GM21447 (cell line): ENCODE measurements at regions not wholly inside any gene's neighbourhood (a gene's known extent, or its start where the extent isn't known, plus 50 kb on each side); places are given as distances from the start of the nearest gene placed in this dataset.
"Not testable (repeated sequence)": the region's sequence is repeated elsewhere in the genome, so short reads cannot be mapped to it uniquely, and the experiment has no call there.

Source experiments
- ATAC-seq: cut with Tn5 transposase; IDR thresholded peaks from one replicate; pipeline ENCODE4 v1.9.1; 2021; ENCODE audit not compliant: unreplicated experiment

DNA sequence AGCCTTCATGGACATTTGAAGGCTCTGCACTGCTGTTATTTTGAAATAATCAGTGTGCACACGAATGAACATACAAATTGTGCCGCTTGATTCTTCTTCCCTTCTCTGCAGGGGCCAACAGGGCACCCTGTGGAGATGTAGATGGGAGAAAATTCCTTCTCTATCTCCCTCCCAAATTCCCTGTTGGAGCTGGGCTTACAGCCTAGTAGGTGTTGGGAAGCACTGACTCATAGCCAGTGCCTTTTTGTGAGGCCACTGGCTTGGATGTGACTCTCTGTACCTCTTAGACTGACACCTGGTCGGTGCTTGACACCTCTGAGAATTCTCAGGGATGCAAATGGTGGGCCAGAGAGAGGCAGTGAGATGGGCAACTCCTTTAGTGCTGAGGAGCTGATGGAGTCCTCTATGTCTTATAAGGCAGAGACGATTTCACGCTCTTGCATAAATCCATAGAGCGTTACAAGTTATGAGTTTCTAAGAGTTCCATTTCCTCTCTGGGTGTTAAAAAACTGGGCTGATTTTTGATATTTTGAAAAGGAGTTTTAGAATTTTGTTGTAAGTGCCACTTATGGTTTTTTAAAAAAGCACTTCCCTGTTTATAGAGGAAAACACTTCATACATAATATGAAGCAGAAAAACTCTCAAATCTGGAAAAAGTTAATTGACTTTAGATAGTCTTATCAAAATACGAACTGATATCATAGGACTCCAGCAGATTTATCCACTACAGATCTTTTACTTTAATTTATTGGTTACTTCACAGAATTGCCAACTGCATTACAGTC, 89.8 kb upstream of the MAP3K7 start:
- no peak for ATAC-seq

DNA sequence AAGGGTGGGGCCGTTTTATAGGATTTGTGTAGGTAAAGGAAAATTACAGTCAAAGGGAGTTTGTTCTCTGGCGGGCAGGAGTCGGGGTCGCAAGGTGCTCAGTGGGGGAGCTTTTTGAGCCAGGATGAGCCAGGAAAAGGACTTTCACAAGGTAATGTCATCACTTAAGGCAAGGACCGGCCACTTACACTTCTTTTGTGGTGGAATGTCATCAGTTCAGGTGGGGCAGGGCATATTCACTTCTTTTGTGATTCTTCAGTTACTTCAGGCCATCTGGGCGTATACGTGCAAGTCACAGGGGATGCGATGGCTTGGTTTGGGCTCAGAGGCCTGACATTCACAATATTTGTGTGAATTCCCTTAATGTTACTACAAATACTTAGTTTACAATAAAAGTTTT, 88.2 kb upstream of the MAP3K7 start:
- ATAC-seq, result not testable (repeated sequence)

DNA sequence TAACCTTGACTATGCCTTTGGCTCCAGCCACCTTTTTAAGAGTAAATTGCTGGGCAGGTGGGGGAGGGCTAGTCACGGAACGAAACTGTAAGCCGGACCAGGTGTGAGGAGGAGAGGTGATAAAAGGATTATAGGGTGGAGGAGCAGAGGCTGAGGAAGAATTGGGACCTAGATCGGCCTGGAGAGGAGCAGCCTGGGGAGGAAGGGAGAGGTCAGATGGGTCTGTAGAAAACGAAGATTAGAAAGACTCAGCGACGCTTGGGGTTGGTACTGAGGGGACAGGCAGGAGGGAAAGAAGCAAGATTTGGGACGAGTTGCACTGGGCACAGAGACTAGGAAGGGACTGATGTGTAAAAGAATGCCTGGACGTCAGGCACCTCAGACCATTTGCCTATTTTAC, 87.2 kb upstream of the MAP3K7 start:
- ATAC-seq, result not testable (repeated sequence)

DNA sequence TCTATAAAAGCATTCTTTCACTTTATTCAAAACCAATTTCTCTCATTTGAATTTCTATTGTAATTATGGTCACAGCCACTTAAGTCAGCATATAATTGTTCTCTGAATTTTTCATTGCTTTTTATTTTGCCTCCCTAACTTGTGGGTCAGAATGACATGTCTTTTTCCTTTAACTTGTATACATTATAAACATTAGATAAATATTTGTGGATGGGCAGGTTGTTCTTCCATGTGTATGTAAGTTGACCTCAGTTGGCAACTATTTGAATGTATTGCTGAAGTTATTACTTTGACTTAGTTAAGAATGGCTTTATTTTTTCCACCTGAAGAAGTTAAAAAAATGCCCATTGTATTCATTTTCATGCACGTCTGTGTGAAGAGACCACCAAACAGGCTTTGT, 83.0 kb upstream of the MAP3K7 start:
- no peak for ATAC-seq

DNA sequence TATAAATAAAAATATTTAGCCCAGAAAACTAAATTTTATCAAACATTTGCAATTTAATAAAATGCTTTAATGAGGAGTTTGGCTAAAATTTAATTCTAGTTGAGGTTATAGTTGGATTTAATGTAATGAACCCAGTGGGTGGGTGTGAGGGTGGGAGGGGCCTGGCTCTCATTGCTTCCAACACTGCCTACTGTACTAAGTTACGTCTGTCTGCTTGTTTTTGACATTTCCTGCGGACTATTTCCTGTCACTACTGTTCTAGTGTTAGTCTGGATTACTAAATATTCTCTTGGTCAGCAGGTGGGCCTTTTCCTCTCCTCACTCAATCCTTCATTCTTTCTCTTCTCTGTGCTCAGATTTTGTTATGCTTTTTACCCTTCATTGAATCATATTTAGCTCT, 82.5 kb upstream of the MAP3K7 start:
- no peak for ATAC-seq

DNA sequence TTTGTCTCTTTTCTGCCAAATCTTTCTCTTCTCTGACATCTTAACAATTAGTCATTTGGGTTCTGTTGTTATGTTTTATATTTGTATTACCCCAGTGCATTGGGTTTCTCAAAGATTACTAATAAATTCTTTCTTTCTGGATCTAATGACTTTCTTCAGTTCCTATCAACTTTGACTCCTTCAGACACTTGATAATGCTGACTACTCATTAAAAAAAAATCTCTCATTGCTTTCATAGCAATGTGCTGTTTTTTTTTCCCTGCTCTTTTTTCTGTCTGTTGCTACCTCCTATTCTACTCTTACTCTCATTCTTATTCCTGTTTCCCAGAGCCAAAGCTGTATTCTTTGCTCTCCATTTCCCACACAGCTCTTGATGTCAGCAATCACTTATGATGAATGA, 81.3 kb upstream of the MAP3K7 start:
- no peak for ATAC-seq

DNA sequence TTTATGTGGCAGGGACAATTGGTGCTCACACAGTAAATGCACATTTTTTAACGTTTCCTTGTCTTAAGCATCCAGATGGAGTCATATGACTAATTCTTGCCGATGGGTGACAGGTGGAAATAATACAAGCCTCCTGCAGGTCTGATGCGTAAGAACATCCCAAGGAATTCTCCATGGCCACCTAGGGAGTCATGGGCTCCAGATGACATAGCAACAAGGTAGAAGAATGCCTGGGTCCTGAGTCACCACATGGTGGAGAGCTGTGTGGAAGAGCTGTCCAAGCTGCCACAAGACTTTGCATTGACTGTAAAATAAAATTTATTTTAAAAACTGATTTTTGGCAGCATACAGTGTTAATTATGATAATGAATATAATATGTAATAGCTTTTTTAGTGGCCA, 77.0 kb upstream of the MAP3K7 start:
- ATAC-seq, result no peak

DNA sequence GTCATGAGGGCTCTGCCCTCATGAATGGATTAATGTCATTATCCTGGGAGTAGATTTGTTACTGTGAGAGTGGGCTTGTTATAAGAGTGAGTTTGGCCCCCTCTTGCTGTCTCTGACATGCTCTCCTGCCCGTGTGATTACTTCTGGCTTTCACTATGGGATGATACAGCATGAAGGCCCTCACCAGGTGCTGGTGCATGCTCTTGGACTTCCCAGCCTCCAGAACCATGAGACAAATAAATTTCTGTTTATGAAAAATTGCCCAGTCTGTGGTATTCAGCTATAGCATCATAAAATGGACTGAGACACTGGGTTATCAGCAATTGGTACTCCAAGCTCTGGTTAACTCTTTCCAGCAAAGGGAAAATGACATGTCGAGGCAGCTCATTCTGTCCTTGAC, 76.2 kb upstream of the MAP3K7 start:
- ATAC-seq, result no peak

DNA sequence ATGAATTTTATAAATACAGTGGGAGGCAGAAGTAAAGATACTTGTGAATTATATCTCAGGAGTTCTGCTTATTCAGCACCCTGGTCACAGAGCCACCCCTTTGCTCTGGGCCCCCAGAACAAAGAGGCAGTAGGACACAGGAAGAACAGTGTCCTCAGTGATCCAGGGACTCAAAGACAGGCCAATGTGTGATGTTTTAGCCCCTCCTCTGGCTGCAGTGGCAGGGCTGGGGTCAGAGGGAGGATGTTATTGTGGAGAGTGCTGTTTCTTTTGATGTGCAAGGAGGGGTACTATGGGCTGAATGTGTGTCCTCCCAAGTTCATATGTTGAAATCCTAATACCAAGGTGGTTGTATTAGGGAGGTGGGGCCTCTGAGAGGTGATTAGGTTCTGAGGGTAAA, 74.1 kb upstream of the MAP3K7 start:
- no peak for ATAC-seq

DNA sequence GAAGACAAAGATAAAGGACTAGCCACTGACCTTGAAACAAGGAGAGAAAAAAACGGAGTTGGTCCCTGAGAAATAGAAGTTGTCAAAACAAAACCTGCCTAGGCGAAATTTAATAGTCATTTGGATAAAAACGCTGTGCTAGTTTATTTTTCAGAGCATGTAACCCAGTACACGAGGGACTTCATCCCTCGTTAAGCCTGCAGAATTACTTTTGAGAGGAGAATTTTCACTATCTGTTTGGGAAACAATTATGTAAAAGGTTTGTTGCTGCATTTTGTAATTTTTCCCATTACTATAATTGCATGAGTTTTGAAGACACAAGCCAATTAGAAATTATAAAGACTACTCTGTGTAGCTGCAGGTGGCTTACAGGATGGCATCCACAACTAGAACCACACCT, 71.6 kb upstream of the MAP3K7 start:
- no peak for ATAC-seq

DNA sequence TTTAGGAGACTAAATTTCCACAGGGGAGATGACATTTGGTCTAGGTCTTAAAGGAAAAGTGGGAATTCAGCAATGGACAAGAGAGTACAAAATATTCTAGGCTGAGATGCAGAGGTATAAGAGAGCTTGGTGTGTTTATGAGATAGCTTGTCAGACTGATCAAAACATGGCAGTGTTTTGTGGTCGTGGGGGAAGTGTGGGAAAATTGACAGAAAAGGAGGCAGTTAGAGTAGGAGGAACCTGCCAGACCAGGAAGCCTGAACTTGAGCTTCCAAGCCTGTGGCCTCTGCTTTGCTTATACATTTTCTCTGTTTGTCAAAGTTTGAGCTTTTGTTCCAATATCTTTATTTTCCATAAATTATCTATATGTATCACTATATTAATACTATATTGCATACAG, 69.5 kb upstream of the MAP3K7 start:
- ATAC-seq, result no peak

DNA sequence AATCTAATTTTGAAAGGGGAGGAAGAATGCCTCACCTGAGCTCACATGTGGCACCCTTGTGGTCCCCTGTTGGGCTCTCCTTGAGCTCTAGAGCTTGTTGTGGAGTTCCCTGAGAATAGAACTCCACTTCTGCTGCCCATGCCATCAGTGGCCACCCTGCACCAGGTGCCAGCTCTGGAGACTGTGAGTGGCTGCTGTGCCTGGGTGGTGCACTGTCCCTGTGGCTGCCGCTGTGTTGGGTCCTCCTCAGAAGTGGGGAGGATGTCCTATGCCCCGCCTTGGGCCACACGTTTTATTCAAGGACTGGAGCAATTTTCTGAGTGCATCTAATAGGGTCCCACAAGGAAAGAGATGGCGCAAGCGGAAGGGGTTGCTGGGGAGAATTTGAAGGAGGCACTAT, 67.9 kb upstream of the MAP3K7 start:
- no peak for ATAC-seq

DNA sequence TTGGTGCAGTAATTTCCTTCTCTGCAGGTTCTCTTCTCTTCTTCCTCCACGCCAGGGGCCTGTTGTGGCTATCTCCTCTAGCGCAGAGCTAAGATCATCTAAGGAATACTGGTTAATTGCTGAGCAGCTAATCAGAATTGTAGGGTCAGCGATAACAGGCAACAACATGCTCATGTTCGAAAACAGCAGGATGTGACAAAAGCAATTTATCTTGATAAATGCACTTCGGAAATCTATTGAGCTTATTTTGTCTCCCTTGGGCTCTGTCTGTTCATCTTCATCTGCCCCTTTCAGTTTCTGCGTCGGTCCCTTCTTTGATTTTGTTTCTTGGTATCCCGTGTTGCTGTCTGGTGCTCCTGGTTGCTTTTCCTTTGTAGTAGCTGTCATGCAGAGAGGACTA, 67.3 kb upstream of the MAP3K7 start:
- ATAC-seq, result no peak

DNA sequence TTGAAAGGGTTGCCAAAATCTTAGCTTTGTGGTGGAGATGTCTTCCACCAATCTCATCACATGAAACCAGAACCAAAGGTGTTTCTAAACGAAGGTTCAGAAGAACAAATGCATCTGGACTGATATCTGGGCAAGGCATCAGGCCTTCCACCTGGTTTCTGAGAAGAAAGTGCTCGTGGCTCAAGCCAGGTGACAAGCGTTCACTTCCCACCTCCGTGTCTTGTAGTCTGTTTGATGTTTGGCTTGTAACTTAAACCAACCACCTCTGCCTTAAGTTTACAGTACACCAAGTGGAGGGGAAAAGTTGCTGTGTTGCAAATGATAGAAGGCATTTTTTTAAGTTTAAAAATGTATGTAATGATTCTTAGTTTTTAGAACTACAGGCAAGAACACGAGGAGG, 66.9 kb upstream of the MAP3K7 start:
- no peak for ATAC-seq

DNA sequence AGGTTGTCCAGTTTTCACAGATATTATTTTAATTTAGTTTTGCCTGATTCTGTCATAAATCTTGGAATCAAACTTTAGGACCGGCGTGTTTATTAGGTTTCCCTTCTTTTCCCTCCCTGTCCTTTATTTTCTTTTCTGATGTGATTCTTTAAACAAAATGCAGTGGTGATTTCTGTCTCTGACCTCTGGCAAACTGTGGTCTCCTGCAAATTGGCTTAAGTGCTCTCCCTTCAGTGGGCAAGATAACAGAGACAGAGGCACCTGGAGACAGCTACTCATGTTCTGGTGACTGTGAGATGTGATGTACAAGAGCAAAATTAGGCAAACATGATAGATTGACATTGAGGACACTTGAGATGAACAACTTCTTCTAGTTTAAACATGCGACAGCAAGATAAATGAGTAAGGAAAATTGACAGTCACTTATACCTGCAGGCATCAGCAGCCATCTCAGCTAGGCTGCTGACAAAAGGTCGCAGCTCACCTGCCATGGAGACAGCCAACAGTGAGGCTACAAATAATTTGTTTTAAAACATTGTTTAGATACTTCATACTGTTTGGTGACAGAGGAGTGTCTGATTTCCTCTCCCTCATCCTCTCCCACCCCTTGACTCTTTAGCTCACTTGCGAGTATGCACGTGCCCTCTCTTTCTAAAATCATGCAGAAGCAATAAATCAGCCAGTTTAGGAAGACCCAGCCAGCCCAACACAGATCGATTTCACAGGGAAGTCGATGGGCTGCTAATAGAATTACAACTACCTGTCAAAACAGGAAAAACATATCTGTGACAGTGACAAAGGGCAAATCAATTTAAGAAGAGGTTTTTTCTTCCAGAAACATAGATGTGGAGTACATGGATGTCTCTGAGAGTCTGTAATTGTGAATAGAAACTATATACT, 63.4 kb upstream of the MAP3K7 start:
- ATAC-seq, result no peak

DNA sequence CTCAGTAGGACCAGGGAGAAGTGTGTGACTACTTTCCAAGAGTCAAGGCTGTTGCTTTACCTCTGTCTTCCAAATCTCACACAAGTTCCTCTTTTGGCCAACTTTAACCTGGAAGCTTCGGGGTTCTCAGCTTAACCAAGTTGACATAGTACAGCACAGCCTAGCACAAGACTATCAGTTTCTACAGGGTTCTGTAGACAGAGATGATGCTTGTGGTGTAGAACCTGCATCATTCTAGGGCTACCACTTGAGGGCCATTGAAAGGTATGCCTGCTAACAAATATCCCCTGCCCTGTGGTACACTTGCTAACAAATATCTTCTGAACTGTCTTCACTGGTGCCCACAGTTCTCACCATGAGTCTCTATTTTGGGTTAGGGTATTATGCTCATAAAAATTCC, 62.0 kb upstream of the MAP3K7 start:
- no peak for ATAC-seq

DNA sequence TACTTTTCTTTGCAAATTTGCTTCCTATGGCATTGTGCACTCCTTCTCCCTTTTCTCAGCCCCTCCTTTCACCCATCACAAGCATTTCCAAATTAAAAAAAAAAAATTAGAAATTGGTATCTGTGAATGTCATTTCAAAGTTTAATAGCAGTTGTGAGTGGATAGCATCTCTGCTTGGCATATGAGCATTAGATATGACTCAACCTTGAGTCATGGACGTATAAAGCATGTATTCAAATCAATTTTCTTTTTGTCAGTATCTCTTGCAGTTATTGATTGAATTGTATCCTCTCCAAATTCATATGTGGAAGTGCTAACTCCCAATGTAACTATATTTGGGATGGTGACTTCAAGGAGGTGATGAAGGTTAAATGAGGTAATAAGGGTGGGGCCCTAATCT, 60.1 kb upstream of the MAP3K7 start:
- ATAC-seq, result no peak

DNA sequence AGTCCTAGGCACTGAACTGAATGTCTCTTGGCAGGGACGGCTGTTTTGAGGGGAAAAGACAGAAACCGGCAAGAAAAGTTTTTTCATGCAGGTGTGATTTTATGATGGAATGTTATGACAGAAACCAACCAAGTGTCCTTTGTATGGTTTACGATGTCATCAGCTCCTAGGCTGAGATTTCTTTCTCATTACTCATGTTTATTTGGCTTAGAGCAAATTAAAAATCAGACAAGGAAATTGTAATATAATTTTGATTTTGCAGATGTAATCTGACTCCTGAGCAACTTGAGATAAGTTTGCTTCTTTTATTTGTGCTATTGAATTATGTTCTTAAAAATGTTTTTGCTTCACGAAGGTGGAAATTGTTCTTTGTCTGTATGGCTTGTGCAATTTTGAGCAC, 58.8 kb upstream of the MAP3K7 start:
- no peak for ATAC-seq

DNA sequence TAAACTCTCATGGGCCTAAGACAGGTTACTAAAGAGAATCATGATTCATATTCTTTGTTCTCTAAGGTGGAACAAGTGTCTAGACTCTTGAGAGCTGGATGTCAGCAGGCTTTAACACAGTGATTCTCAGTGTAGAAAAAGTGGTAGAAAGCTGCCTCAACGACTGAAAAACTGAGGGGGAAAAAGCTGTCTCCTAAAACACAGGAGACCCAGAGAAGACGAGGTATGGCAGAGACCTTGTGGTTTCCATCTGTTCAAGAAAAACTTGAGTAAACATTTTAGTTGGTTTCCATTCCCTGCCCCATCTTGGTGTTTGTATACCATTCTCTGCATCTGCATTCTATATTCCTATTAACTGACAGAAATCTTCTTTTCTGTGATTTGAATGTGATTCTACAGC, 57.6 kb upstream of the MAP3K7 start:
- ATAC-seq, result no peak

DNA sequence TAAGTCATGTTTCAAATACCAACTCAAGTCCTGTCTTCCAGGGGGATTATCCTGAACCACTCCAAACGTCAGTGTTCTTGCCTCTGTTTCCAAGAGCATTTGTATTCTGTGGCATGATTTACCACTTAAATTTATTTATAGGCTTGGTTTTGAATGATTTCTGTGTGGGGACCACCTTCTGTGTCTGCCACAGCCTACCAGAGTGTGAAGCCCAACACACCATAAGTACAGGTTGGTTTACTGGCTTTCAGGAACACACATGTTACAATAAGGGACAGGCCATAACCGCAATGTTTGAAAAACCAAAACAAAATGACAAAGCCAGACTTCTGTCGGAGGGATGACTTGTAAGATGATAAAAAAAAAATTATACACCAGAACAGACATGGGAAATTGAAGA, 56.5 kb upstream of the MAP3K7 start:
- no peak for ATAC-seq

DNA sequence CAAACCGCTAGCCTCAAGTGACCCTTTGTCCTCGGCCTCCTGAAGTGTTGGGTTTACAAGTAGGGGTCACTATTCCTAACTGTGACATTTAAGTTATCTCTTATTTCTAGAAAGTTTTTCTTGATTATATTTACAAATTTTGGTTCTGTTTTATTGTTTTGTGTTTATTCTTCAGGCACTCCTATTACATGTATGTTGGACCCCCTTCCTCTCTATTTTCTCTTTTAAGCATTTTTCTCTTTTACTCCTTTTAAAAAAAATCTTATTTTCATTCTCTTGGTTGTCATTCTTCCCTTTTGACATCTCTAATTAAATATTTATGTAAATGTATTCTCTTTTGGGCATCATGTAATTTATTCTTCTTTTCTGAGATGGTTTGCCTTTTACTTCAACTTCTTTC, 50.4 kb upstream of the MAP3K7 start:
- ATAC-seq, result no peak
